A549 (cell line): ENCODE measurements at regions not wholly inside any gene's neighbourhood (a gene's known extent, or its start where the extent isn't known, plus 50 kb on each side); places are given as distances from the start of the nearest gene placed in this dataset.

Experiments used
- ATAC-seq, 2 experiments: fragments of 200-7000 bp in 1 of 2; fragments of >200 bp in 1 of 2; cut with Nextera tagmentation in 1 of 2; cut with Tn5 transposase in 1 of 2; 3 replicates each; pipeline versions ENCODE4 v1.8.0 to v1.9.1; 2018 to 2020; ENCODE audit warnings: mild to moderate bottlenecking in 1 of 2, moderate library complexity in 1 of 2
- CTCF ChIA-PET: fragments of 300-600 bp; sonication (Branson Sonifier 250); formaldehyde crosslinking; extraction: SDS; loops from one replicate; lab custom pipeline; 2021; ENCODE audit warnings: antibody characterized with exemption, inconsistent platforms; lab: Yijun Ruan, JAX
- POLR2A ChIA-PET: fragments of 350-600 bp; formaldehyde crosslinking; extraction: SDS; loops from one replicate; lab custom pipeline; 2021; ENCODE audit warnings: antibody characterized with exemption, inconsistent platforms; lab: Yijun Ruan, JAX
- DNase-seq, 2 experiments: peaks; one replicate each; pipeline versions ENCODE4 v3.0.0 to v3.0.0-alpha.2; 2011 to 2016; ENCODE audit warnings: low read depth in 1 of 2, low spot score in 1 of 2
- FAIRE-seq: peaks from 2 replicates; lab custom pipeline; 2011; peaks lifted over from hg19 to GRCh38; lab: Jason Lieb, UNC
- H3K27ac ChIP-seq, 2 experiments: fragments of >200 bp; sonication (Bioruptor Twin); formaldehyde crosslinking; 3 replicates each; pipeline ENCODE4 v1.5.1; 2016 to 2017
- H3K4me1 ChIP-seq: fragments of >200 bp; sonication (Bioruptor Twin); formaldehyde crosslinking; 3 replicates; pipeline ENCODE4 v1.6.1; 2016
- H3K4me2 ChIP-seq: fragments of >200 bp; sonication (Bioruptor Twin); formaldehyde crosslinking; 3 replicates; pipeline ENCODE4 v1.6.1; 2016
- H3K4me3 ChIP-seq: fragments of >200 bp; sonication (Bioruptor Twin); formaldehyde crosslinking; 3 replicates; pipeline ENCODE4 v1.5.1; 2016
- H3K9me3 ChIP-seq: fragments of >200 bp; sonication (Bioruptor Twin); formaldehyde crosslinking; 3 replicates; pipeline ENCODE4 v1.6.1; 2016
- BHLHE40 ChIP-seq: IDR thresholded peaks from 2 replicates; pipeline ENCODE4 v1.6.1; 2012; ENCODE audit warnings: low read depth, low read length, inconsistent platforms
- CBX2 ChIP-seq: fragments of 200-600 bp; sonication (generic); IDR thresholded peaks from 2 replicates; pipeline ENCODE4 v1.6.1; 2016; ENCODE audit warnings: low read depth, mild to moderate bottlenecking, borderline replicate concordance
- CBX8 ChIP-seq: fragments of 200-600 bp; sonication (generic); IDR thresholded peaks from 2 replicates; pipeline ENCODE4 v1.6.1; 2016
- CHD4 ChIP-seq: fragments of 200-600 bp; sonication (generic); IDR thresholded peaks from 2 replicates; pipeline ENCODE4 v1.6.1; 2016; ENCODE audit warnings: antibody characterized with exemption, mild to moderate bottlenecking, borderline replicate concordance
- CTCF ChIP-seq: fragments of >200 bp; sonication (Bioruptor Twin); formaldehyde crosslinking; IDR thresholded peaks from 3 replicates; pipeline ENCODE4 v1.5.1; 2016
- EHF ChIP-seq: fragments of 250-450 bp; sonication (Bioruptor Pico); IDR thresholded peaks from 2 replicates; pipeline ENCODE4 v1.5.0; 2020; ENCODE audit warnings: mild to moderate bottlenecking
- FOSB ChIP-seq: fragments of 250-450 bp; sonication (Bioruptor Pico); IDR thresholded peaks from 2 replicates; pipeline ENCODE4 v1.5.0; 2020; ENCODE audit warnings: mild to moderate bottlenecking, moderate library complexity
- HES2 ChIP-seq: fragments of >200 bp; sonication (Bioruptor Twin); formaldehyde crosslinking; IDR thresholded peaks from 2 replicates; pipeline ENCODE4 v1.6.1; 2016
- JUN ChIP-seq, 2 experiments: fragments of >200 bp; sonication (Bioruptor Twin); formaldehyde crosslinking; IDR thresholded peaks; 2 replicates in 1 of 2; 3 replicates in 1 of 2; pipeline ENCODE4 v1.6.1; 2016 to 2017
- KDM1A ChIP-seq: fragments of 200-600 bp; sonication (generic); IDR thresholded peaks from 2 replicates; pipeline ENCODE4 v1.6.1; 2016; ENCODE audit warnings: low read depth, mild to moderate bottlenecking
- MAFK ChIP-seq: fragments of 450-650 bp; IDR thresholded peaks from 2 replicates; pipeline ENCODE4 v1.6.1; 2014; ENCODE audit not compliant: partially characterized antibody
- MAZ ChIP-seq: fragments of 150-350 bp; IDR thresholded peaks from 2 replicates; pipeline ENCODE4 v1.6.1; 2014; ENCODE audit warnings: antibody characterized with exemption, low read depth, low read length, borderline replicate concordance
- NFE2L2 ChIP-seq: fragments of 150-350 bp; conservative IDR thresholded peaks from 2 replicates; pipeline ENCODE4 v1.6.1; 2014; ENCODE audit warnings: low read length
- NR3C1 ChIP-seq: fragments of >200 bp; sonication (Bioruptor Twin); formaldehyde crosslinking; IDR thresholded peaks from 3 replicates; pipeline ENCODE4 v1.6.1; 2017
- POLR2A ChIP-seq: IDR thresholded peaks from 2 replicates; pipeline ENCODE4 v1.6.1; 2012; ENCODE audit warnings: mild to moderate bottlenecking, low read length
- RARB ChIP-seq: fragments of 250-450 bp; sonication (Bioruptor Pico); IDR thresholded peaks from 2 replicates; pipeline ENCODE4 v1.8.0; 2021; ENCODE audit warnings: mild to moderate bottlenecking, moderate library complexity
- RNF2 ChIP-seq: fragments of 200-600 bp; sonication (generic); IDR thresholded peaks from 2 replicates; pipeline ENCODE4 v1.6.1; 2016; ENCODE audit warnings: low read depth, mild to moderate bottlenecking, antibody characterized with exemption, moderate library complexity, borderline replicate concordance
- TFCP2L1 ChIP-seq: fragments of 250-450 bp; sonication (Bioruptor Pico); IDR thresholded peaks from 2 replicates; pipeline ENCODE4 v1.5.0; 2021; ENCODE audit warnings: mild to moderate bottlenecking
- TP53 ChIP-seq: fragments of 250-450 bp; sonication (Bioruptor Pico); IDR thresholded peaks from 2 replicates; pipeline ENCODE4 v1.5.0; 2021; ENCODE audit warnings: mild to moderate bottlenecking, moderate library complexity
- ZFP36 ChIP-seq: fragments of 450-650 bp; IDR thresholded peaks from 2 replicates; pipeline ENCODE4 v1.6.1; 2014; ENCODE audit warnings: borderline replicate concordance; ENCODE audit not compliant: partially characterized antibody
- ZSCAN20 ChIP-seq: fragments of 250-450 bp; sonication (Bioruptor Pico); IDR thresholded peaks from 2 replicates; pipeline ENCODE4 v1.8.0; 2022; ENCODE audit warnings: mild to moderate bottlenecking, moderate library complexity
- WGBS: methylation state at CpG from one replicate; pipeline ENCODE4 v1.1.6; 2017; ENCODE audit errors: missing lambda C conversion rate; 5-methylcytosine and 5-hydroxymethylcytosine counted together
- TF ChIP-seq, protein P1 (sequence below): fragments of >200 bp; sonication (Bioruptor Twin); formaldehyde crosslinking; IDR thresholded peaks from 3 replicates; pipeline ENCODE4 v1.6.1; 2016
- TF ChIP-seq, protein P2 (sequence below): fragments of 450-650 bp; IDR thresholded peaks from 2 replicates; pipeline ENCODE4 v1.6.1; 2014; ENCODE audit warnings: antibody characterized with exemption

DNA sequence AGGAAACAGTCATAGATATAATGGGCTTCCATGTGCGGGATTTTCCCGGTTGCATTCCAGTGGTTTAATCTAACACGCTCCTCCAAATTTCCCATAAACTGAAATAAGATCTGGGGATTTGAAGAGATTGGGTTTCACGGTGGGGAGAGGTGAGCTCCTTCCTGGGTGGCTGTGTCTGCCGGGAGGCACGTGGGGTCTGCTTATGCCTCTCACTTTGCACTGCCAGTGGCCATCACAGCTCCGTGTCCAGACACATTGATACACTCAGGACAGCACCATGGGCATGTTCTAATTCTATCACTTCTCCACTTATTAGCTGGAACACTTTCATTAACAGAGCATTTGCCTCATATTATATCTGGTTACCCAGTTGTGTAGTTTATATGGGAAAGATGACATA lies 73.4 kb downstream of the SOX1 start:
- Histone ChIP-seq H3K4me3 (no peak overlapping the region), H3K4me1 (no peaks in the 10 kb centered on the region), H3K9me3 (no peaks in the 10 kb centered on the region), H3K4me2 (no peak overlapping the region), H3K27ac (no peak overlapping the region)
- no peak for FAIRE-seq
- TF ChIP-seq POLR2A (no peak), TFCP2L1 (no peak), JUN (IDR thresholded peaks at IDR 0.05) (no peak), TP53 (CRISPR knock-in tag) (no peak), FOSB (CRISPR knock-in tag) (no peak), HES2 (no peak), RNF2 (no peak), CBX8 (no peak), CHD4 (no peak), BHLHE40 (no peak), MAZ (no peak), CBX2 (no peak), KDM1A (no peak), NFE2L2 (no peak), EHF (CRISPR knock-in tag) (no peak), CTCF (no peak)
- TF ChIP-seq, protein P1, sequence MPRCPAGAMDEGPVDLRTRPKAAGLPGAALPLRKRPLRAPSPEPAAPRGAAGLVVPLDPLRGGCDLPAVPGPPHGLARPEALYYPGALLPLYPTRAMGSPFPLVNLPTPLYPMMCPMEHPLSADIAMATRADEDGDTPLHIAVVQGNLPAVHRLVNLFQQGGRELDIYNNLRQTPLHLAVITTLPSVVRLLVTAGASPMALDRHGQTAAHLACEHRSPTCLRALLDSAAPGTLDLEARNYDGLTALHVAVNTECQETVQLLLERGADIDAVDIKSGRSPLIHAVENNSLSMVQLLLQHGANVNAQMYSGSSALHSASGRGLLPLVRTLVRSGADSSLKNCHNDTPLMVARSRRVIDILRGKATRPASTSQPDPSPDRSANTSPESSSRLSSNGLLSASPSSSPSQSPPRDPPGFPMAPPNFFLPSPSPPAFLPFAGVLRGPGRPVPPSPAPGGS = no peak
- TF ChIP-seq, protein P2, sequence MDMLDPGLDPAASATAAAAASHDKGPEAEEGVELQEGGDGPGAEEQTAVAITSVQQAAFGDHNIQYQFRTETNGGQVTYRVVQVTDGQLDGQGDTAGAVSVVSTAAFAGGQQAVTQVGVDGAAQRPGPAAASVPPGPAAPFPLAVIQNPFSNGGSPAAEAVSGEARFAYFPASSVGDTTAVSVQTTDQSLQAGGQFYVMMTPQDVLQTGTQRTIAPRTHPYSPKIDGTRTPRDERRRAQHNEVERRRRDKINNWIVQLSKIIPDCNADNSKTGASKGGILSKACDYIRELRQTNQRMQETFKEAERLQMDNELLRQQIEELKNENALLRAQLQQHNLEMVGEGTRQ = no peak
- no peak for ATAC-seq
- DNase-seq = no peak
- ChIA-PET POLR2A (no interaction called here), CTCF (no interaction called here)
- 17% methylated on average over 7 of the region's 7 CpGs for WGBS

DNA sequence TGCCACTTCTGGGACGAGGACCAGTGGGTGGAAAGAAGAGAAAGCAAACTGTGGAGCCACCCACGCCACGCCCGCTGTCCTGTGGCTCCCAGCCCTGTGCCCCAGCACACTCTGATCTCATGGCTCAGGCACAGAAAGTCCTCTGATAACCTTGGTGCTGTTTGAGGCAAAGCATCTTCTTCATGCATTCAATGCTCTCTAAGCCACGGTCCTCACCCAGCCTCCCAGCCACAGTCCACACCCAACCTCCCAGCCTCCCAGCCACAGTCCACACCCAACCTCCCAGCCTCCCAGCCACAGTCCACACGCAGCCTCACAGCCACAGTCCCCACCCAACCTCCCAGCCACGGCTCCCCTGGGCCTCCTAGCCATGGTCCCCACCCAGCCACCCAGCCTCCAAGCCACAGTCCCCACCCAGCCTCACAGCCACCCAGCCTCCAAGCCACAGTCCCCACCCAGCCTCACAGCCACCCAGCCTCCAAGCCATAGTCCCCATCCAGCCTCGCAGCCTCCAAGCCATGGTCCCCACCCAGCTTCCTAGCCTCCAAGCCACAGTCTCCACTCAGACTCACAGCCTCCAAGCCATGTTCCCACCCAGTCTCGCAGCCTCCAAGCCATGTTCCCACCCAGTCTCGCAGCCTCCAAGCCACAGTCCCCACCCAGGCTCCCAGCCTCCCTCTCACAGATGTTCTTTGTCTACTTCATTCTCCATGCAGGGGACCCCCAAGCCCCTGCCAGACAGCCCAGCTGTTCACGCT lies 74.9 kb downstream of the SOX1 start:
- DNase-seq = no peak
- no peak overlapping the region for H3K4me3 ChIP-seq
- H3K4me2 ChIP-seq = no peak overlapping the region
- WGBS = 4% methylated on average over 10 of the region's 11 CpGs
- no peak overlapping the region for H3K27ac ChIP-seq
- CTCF ChIA-PET = interaction anchor here (0.8 kb wide), 1 partner anchor 10 kb away, joined by 4 read pairs; no protein-coding TSS in a partner anchor
- FAIRE-seq = no peak
- no peak for ATAC-seq
- H3K4me1 ChIP-seq = no peaks in the 10 kb centered on the region
- H3K9me3 ChIP-seq = no peaks in the 10 kb centered on the region
- TF ChIP-seq NR3C1 (no peak), ZSCAN20 (CRISPR knock-in tag) (no peak), RARB (no peak), MAFK (no peak), JUN (IDR thresholded peaks at IDR 0.05) (no peak), ZFP36 (no peak)
- POLR2A ChIA-PET = no interaction called here
